GM23338 (cell line): ENCODE measurements at regions not wholly inside any gene's neighbourhood (a gene's known extent, or its start where the extent isn't known, plus 50 kb on each side); places are given as distances from the start of the nearest gene placed in this dataset.

Source experiments
- ATAC-seq: fragments of 200-7000 bp; cut with Tn5 transposase; 3 replicates; pipeline ENCODE4 v1.9.1; 2020
- DNase-seq: peaks from one replicate; pipeline ENCODE4 v3.0.0-alpha.2; 2015; ENCODE audit warnings: low spot score
- H2AFZ ChIP-seq: fragments of 200-600 bp; sonication (generic); 2 replicates; pipeline ENCODE4 v1.8.0; 2016; ENCODE audit warnings: antibody characterized with exemption, mild to moderate bottlenecking, moderate library complexity
- H3F3A ChIP-seq: fragments of 200-600 bp; sonication (generic); replicated peaks from 2 replicates; pipeline ENCODE4 v1.8.0; 2017; ENCODE audit warnings: antibody characterized with exemption, mixed run types, low read depth
- H3K27ac ChIP-seq: fragments of 200-600 bp; sonication (generic); 2 replicates; pipeline ENCODE4 v1.6.1; 2016; ENCODE audit warnings: low read depth
- H3K27me3 ChIP-seq: fragments of 200-600 bp; sonication (generic); 2 replicates; pipeline ENCODE4 v1.8.0; 2016; ENCODE audit warnings: mild to moderate bottlenecking, mixed run types, moderate library complexity; ENCODE audit not compliant: insufficient read depth
- H3K36me3 ChIP-seq: fragments of 200-600 bp; sonication (generic); 2 replicates; pipeline ENCODE4 v1.8.0; 2016; ENCODE audit warnings: mild to moderate bottlenecking; ENCODE audit not compliant: insufficient read depth
- H3K4me1 ChIP-seq: fragments of 200-600 bp; sonication (generic); 2 replicates; pipeline ENCODE4 v1.8.0; 2016; ENCODE audit warnings: mild to moderate bottlenecking, moderate library complexity; ENCODE audit not compliant: insufficient read depth
- H3K4me2 ChIP-seq: fragments of 200-600 bp; sonication (generic); 2 replicates; pipeline ENCODE4 v1.7.1; 2017; ENCODE audit warnings: mixed run types
- H3K4me3 ChIP-seq: fragments of 200-600 bp; sonication (generic); 2 replicates; pipeline ENCODE4 v1.6.1; 2016; ENCODE audit warnings: mixed run types
- H3K79me2 ChIP-seq: fragments of 200-600 bp; sonication (generic); replicated peaks from 2 replicates; pipeline ENCODE4 v1.8.0; 2017; ENCODE audit warnings: mild to moderate bottlenecking; ENCODE audit not compliant: insufficient read depth
- H3K9me2 ChIP-seq: fragments of 200-600 bp; sonication (generic); 2 replicates; pipeline ENCODE4 v1.8.0; 2017; ENCODE audit not compliant: insufficient read depth
- H4K20me1 ChIP-seq: fragments of 200-600 bp; sonication (generic); replicated peaks from 2 replicates; pipeline ENCODE4 v1.8.0; 2017; ENCODE audit warnings: mild to moderate bottlenecking; ENCODE audit not compliant: insufficient read depth
- H3K27ac Mint-ChIP-seq: 2 replicates; pipeline ENCODE4 v1.8.0; 2020; ENCODE audit warnings: inconsistent platforms, mild to moderate bottlenecking, moderate library complexity, mixed read lengths
- H3K27me3 Mint-ChIP-seq: 3 replicates; pipeline ENCODE4 v1.8.0; 2022; ENCODE audit warnings: low read depth, mild to moderate bottlenecking, moderate library complexity, mixed read lengths, inconsistent platforms; ENCODE audit not compliant: insufficient read depth, poor library complexity
- H3K36me3 Mint-ChIP-seq: 3 replicates; pipeline ENCODE4 v1.8.0; 2021; ENCODE audit warnings: low read depth, mild to moderate bottlenecking, inconsistent platforms, moderate library complexity, mixed read lengths
- H3K4me1 Mint-ChIP-seq: 3 replicates; pipeline ENCODE4 v1.8.0; 2020; ENCODE audit warnings: mild to moderate bottlenecking, inconsistent platforms, mixed read lengths
- H3K4me3 Mint-ChIP-seq: 3 replicates; pipeline ENCODE4 v1.8.0; 2021; ENCODE audit warnings: moderate library complexity, mild to moderate bottlenecking, inconsistent platforms, mixed read lengths
- H3K9me3 Mint-ChIP-seq: 3 replicates; pipeline ENCODE4 v1.8.0; 2020; ENCODE audit warnings: moderate library complexity, mild to moderate bottlenecking, inconsistent platforms, mixed read lengths
- CREB1 ChIP-seq: fragments of 250-450 bp; sonication (Bioruptor Pico); IDR thresholded peaks from 2 replicates; pipeline ENCODE4 v1.5.0; 2020; ENCODE audit warnings: low read depth, mild to moderate bottlenecking, moderate library complexity
- CTCF ChIP-seq, 2 experiments: fragments of 200-600 bp in 1 of 2; sonication (generic) in 1 of 2; conservative IDR thresholded peaks; 2 replicates each; pipeline versions ENCODE4 v1.5.1 to v1.6.1; 2016 to 2017; ENCODE audit warnings: antibody characterized with exemption in 2 of 2, low read depth in 2 of 2, mild to moderate bottlenecking in 2 of 2, moderate library complexity in 1 of 2
- EZH2 ChIP-seq: fragments of 200-600 bp; sonication (generic); IDR thresholded peaks from one replicate; pipeline ENCODE4 v1.8.0; 2017; ENCODE audit warnings: antibody characterized with exemption, mild to moderate bottlenecking, low read depth; ENCODE audit not compliant: unreplicated experiment
- EZH2phosphoT487 ChIP-seq: fragments of 200-600 bp; sonication (generic); IDR thresholded peaks from one replicate; pipeline ENCODE4 v1.8.1; 2018; ENCODE audit warnings: antibody characterized with exemption; ENCODE audit not compliant: unreplicated experiment
- JUNB ChIP-seq: IDR thresholded peaks from one replicate; pipeline ENCODE4 v1.6.1; 2016; ENCODE audit warnings: antibody characterized with exemption; ENCODE audit not compliant: unreplicated experiment
- NANOG ChIP-seq: IDR thresholded peaks from 2 replicates; pipeline ENCODE4 v1.6.1; 2016; ENCODE audit warnings: antibody characterized with exemption, borderline replicate concordance
- STAT1 ChIP-seq: IDR thresholded peaks from one replicate; pipeline ENCODE4 v1.6.1; 2016; ENCODE audit warnings: antibody characterized with exemption; ENCODE audit not compliant: unreplicated experiment
- ZNF114 ChIP-seq: fragments of 250-450 bp; sonication (Bioruptor Pico); IDR thresholded peaks from 2 replicates; pipeline ENCODE4 v1.5.0; 2020; ENCODE audit warnings: mild to moderate bottlenecking, moderate library complexity
- ZNF331 ChIP-seq: fragments of 250-450 bp; sonication (Bioruptor Pico); IDR thresholded peaks from 2 replicates; pipeline ENCODE4 v1.5.0; 2020; ENCODE audit warnings: low read depth, mild to moderate bottlenecking, moderate library complexity
- ZNF462 ChIP-seq: fragments of 250-450 bp; sonication (Bioruptor Pico); IDR thresholded peaks from 2 replicates; pipeline ENCODE4 v1.5.0; 2020; ENCODE audit warnings: mild to moderate bottlenecking, moderate library complexity
- TF ChIP-seq, protein P1 (sequence below): IDR thresholded peaks from one replicate; pipeline ENCODE4 v1.6.1; 2018; ENCODE audit warnings: antibody characterized with exemption; ENCODE audit not compliant: unreplicated experiment

GRCh38 chr4:81601358-81601694 lies 129.6 kb upstream of the RASGEF1B start (continued):
- TF ChIP-seq, protein P1, sequence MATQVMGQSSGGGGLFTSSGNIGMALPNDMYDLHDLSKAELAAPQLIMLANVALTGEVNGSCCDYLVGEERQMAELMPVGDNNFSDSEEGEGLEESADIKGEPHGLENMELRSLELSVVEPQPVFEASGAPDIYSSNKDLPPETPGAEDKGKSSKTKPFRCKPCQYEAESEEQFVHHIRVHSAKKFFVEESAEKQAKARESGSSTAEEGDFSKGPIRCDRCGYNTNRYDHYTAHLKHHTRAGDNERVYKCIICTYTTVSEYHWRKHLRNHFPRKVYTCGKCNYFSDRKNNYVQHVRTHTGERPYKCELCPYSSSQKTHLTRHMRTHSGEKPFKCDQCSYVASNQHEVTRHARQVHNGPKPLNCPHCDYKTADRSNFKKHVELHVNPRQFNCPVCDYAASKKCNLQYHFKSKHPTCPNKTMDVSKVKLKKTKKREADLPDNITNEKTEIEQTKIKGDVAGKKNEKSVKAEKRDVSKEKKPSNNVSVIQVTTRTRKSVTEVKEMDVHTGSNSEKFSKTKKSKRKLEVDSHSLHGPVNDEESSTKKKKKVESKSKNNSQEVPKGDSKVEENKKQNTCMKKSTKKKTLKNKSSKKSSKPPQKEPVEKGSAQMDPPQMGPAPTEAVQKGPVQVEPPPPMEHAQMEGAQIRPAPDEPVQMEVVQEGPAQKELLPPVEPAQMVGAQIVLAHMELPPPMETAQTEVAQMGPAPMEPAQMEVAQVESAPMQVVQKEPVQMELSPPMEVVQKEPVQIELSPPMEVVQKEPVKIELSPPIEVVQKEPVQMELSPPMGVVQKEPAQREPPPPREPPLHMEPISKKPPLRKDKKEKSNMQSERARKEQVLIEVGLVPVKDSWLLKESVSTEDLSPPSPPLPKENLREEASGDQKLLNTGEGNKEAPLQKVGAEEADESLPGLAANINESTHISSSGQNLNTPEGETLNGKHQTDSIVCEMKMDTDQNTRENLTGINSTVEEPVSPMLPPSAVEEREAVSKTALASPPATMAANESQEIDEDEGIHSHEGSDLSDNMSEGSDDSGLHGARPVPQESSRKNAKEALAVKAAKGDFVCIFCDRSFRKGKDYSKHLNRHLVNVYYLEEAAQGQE: no peak
- no peak for TF ChIP-seq EZH2
- no peak for TF ChIP-seq EZH2phosphoT487
- TF ChIP-seq JUNB: no peak

GRCh38 chr4:81600520-81601357 lies 129.0 kb upstream of the RASGEF1B start:
- H3K27ac ChIP-seq: no peak overlapping the region
- no peaks in the 10 kb centered on the region for H4K20me1 ChIP-seq
- H3K4me1 Mint-ChIP-seq: peaks cover 22% of the 10 kb centered on the region
- no peaks in the 10 kb centered on the region for H3K9me3 Mint-ChIP-seq
- no peaks in the 10 kb centered on the region for H3K27me3 ChIP-seq
- H3K79me2 ChIP-seq: no peaks in the 10 kb centered on the region
- no peak overlapping the region for H3K4me3 Mint-ChIP-seq
- no peak for DNase-seq
- no peaks in the 10 kb centered on the region for H3K9me2 ChIP-seq
- H3F3A ChIP-seq: no peaks in the 10 kb centered on the region
- peaks cover 23% of the 10 kb centered on the region for H3K4me1 ChIP-seq
- no peaks in the 10 kb centered on the region for H3K36me3 ChIP-seq
- H2AFZ ChIP-seq: peak overlapping the region; percentile 29
- peak; percentile 65 for ATAC-seq
- 0 out of 2 replicates have a peak overlapping the region, but pooled peaks have one; percentile 25 for H3K4me2 ChIP-seq
- no peaks in the 10 kb centered on the region for H3K36me3 Mint-ChIP-seq
- H3K4me3 ChIP-seq: no peak overlapping the region
- no peak overlapping the region for H3K27ac Mint-ChIP-seq
- H3K27me3 Mint-ChIP-seq: no peaks in the 10 kb centered on the region
- no peak for TF ChIP-seq EZH2
- no peak for TF ChIP-seq STAT1
- no peak for TF ChIP-seq ZNF114
- no peak for TF ChIP-seq CTCF (conservative IDR thresholded peaks at IDR 0.05; ENCODE audit: low read depth in 2 of 2)
- TF ChIP-seq ZNF331: no peak
- TF ChIP-seq CREB1 (CRISPR knock-in tag): no peak
- no peak for TF ChIP-seq ZNF462 (CRISPR knock-in tag)
- TF ChIP-seq NANOG: no peak
- no peak for TF ChIP-seq EZH2phosphoT487
